HT-29 (cell line): ENCODE measurements at regions not wholly inside any gene's neighbourhood (a gene's known extent, or its start where the extent isn't known, plus 50 kb on each side); places are given as distances from the start of the nearest gene placed in this dataset. TPM values are rescaled to one million over a fixed set of nuclear protein-coding genes. Genes with fewer than 3 reads are reported as not detected.

Experiments used
- DNase-seq: peaks from one replicate; pipeline ENCODE4 v3.0.0-alpha.2; 2015; ENCODE audit warnings: low spot score
- small RNA-seq: library from RNA; depleted of rRNA; stranded (forward); fragments of <200 nt; gene quantifications from one replicate; pipeline ENCODE3, GENCODE V24; 2014

DNA sequence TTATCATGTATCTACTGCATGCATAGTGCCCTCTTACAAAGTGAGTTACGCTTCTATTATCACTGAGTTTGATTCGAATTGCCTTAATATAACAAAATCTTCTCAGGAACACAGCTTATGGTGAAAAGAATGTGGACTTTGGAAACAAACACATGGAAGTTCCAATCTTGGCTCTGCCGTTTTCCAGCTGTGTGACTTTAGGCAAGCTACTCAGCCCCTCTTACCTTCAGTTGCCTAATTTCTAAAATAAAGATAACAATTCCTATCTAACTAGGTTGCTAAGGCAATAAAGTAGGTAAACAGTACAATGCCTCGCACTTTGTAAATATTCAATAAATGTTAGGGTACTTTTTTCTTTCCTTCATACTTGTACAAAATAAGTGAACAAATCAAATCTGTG is 104.0 kb upstream of the GRIA3 start:
- DNase-seq: no peak

DNA sequence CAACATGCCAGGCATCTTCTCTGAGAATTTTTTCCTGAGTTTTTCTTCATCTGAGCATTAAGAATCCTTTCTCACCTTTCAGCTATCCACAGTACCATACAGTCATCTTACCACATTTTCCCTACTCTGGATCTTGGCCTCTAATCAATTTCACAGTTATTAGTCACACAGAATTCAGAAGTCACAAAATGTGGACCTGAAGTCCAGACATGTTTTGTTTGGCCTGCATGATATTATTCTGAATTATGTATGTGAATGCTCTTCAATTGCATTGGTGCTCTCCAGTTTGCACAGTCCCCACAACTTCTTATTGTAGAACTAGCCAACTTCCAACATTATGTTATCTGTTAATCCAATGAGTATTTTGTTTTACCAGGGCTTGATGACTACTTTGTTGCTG is 102.3 kb upstream of the GRIA3 start:
- no peak for DNase-seq

DNA sequence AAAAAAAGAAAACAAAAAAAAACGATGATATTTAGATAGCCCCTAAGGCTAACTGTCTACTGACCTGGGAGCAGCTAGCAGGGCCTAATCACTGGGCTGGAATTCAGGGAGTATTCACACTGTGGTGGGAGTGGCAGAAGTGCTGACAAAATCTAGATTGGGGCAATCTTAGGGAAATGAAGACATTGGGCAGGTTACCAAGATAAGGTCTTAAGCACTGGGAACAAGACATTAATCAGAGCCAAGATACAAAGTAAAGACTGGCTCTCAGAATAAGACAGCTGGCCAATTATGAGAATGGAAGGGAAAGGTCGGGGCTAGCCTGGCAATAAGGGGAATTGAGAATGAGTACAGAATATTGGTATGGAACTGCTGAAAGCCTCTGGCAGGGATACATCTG is 100.2 kb upstream of the GRIA3 start:
- DNase-seq: no peak

DNA sequence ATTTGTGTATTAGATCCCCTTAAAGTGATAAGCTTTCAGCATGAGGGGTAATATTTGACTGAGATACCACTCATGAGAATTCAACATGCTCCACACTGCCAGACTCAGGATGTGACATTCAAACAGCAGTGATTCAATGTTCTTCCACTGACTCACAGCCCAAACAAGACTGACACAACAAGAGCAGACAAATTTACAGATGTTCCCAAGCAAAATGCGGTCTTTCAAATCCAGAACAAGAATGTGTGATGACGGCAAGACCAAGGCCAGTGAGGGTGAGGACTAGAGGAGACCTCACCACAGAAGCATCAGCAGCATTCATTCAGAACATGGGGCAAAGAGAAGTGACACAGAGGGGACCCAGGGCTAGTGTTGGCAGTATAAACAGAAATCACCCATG is 99.3 kb upstream of the GRIA3 start:
- no peak for DNase-seq

DNA sequence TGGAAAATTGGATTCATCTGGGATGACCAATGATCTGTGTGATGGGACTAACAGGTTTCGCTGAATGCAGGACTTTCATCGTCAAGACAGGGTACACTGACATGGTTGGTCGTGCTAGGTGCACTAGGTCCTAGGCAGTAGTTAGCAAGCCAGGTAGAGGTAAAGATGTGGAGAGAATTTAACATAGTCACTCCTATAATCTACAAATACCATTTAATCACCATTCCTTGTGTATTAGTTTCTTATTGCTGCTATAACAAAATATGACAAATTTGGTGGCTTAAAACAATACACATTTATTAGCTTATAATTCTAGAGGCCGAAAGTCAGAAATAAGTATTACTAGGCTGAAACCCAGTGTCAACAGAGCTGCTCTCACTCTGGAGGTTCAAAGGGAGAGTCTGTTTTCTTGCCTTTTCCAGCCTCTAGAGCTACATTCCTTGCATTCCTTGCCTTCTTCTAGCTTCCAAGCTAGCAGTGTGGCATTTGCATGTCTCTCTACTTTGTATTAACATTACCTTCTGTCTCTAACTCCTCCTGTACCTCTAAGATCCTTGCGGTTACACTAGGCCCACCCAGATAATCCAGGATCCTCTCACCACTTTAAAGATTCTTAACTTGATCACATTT is 98.7 kb upstream of the GRIA3 start:
- DNase-seq: no peak

DNA sequence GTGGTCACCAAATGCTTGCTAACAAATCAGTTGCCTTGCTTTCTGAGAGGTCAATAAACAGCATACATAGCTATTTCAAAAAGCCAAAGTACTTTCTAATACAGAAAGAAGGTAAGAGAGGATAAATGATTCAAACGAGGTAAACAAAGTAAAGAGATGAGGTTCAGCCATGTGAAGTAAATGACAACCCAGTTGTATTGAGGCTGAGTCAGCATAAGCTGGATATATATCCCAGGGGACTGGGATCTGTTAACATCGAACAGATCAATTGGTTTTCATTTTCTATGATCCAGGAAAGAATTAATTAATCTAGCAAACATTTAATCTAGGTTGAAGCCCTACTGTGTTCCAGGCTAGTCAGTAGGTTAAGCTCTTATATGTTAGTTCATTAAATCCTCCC is 97.3 kb upstream of the GRIA3 start:
- no peak for DNase-seq

DNA sequence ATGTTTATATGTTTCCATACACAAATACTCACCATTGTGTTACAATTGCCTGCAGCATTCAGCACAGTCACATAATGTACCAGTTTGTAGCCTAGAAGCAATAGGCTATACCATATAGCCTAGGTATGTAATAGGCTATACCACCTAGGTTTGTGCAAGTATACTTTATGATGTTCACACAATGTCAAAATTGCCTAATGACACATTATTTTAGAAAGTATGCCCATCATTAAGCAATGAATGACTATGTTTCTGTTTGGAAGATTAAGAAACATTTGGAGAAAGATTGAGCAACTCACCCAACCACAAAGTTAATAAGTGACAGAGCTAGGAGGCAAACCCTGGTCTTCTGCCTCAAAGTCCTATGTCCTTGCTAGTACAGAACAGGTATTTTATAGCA is 96.8 kb upstream of the GRIA3 start:
- peak; percentile 18 for DNase-seq

DNA sequence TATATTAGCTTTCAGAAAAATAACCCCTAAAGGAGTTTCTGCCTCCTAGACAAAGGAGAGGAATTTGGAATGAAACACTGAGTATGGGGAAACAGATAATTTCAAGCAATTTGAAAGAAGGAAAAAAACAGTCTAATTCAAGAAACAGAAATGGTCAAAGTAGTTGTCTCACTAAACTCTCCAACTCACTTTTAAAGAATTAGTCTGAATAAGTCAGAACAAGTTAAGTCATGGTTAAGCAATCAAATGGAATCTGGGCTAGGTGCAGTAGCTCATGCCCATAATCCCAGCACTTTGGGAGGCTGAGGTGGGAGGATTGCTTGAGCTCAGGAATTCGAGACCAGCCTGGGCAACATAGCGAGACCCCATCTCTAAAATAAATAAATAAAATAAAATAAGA is 95.7 kb upstream of the GRIA3 start:
- DNase-seq: no peak

DNA sequence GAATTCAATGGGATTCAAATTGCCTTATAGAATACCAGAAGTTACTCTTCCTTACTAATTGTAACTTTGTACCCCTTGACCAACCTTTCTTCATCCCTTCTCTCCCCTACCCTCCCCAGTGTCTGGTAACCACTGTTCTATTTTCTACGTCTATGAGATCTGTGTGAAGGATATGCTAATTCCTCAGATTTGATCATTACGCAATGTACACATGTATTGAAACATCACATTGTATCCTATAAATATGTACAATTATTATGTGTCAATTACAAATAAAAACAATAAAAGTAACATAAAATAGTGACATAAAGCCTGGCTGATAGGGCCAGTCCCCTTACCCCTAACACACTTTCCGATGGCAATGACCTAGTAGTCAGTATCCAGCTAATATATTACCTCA is 95.1 kb upstream of the GRIA3 start:
- no peak for DNase-seq

DNA sequence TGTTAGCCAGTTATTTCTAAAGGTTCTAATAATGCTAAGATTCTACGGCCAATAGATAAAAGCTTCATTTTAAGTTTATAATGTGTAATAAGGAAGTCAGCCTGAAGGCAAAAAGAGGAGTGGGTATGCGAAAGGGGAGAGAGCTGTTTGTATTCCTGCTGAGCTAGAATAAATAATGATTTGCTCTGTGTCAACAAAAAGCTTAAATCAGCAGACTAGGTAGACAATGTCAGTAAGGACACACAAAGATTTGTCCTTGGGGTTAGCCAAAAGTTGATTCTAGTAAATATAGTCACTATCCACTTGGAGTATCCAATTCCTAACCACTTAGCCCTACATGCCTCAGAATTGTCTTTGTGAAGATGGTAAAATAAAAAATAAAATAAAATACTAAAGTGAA is 90.3 kb upstream of the GRIA3 start:
- no peak for DNase-seq

DNA sequence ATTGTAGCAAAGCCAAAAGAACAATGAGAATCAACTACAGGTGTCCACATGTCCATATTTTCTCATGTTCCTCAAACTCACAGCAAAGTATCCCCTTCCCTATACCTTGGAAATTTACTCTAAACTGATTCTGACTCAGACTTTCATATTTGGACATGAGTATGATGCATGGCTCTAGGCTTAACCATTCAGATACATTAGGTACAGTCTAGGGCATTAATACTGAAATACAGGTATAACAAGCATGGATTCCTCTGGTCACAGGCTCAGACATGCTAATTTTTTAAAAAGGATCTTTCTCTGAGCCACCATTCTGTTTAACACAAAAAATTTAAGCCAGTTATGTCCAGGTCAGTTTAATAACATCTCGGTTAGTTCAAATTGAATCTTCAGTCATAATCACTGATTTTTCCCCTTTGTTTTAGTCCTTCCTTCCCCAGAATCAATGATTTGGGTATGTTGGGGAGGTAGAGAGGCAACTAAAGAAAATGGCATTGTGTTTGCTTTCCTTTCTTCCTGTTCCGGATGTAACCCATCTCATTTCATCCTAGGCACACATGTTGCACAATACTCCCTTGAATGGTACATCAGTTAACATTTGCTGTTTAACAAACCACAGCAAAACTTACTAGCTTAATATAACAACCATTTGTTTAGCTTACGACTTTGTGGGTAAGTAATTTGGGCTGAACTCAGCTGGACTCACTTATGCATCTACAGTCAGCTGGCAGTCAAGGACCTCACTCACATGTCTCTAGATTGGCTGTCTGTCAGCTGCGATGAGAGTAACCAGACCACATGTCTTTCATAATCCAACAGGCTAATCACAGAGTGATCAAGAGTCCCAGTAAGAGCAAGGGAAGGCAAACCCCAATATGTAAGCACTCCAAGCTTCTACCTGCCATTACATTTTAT is 75.3 kb upstream of the GRIA3 start:
- DNase-seq: no peak

DNA sequence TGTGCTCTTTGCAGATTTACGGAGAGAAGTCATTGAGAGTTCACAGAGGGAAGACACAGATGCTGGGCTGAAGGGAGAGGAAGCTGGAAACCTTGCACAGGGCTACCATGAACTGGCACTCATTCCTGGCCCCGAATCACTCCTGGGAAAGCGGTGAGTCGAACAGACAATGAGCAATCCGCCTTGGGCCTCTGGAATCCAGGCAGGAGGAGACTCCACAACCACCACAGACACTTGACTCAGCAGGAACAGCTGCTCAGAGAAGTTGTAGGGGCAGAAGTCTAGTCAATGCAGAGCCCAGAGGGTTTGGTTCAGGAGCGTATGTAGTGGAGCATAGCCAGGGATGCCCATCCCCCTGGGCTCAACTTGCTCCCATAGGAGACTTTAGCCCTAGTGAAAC is 62.8 kb upstream of the GRIA3 start:
- no peak for DNase-seq

DNA sequence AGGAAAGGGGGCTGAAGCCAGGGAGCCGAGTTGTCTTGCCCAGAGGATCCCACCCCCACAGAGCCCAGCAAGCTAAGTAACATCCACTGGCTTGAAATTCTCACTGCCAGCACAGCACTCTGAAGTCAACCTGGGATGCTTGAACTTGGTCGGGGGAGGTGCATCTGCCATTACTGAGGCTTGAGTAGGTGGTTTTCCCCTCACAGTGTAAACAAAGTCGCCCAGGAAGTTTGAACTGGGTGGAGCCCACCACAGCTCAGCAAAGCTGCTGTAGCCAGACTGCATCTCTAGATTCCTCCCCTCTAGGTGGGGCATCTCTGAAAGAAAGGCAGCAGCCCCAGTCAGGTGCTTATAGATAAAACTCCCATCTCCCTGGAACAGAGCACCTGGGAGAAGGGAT is 54.3 kb upstream of the GRIA3 start:
- DNase-seq: peak; percentile 1

Small RNAs in the stretch of these regions (small RNA-seq; reads per million reads assigned to genes)
- not detected for gene MIR3672
- gene RF00012: 1.4 reads per million, percentile 50 among the genes with 10 or more reads in this experiment
